Iris pigment epithelial cell (primary cell): ENCODE measurements at regions not wholly inside any gene's neighbourhood (a gene's known extent, or its start where the extent isn't known, plus 50 kb on each side); places are given as distances from the start of the nearest gene placed in this dataset.
"Not testable (repeated sequence)": the region's sequence is repeated elsewhere in the genome, so short reads cannot be mapped to it uniquely, and the experiment has no call there.

Source experiments
- DNase-seq: peaks from one replicate; pipeline ENCODE4 v3.0.0-alpha.2; 2011; ENCODE audit warnings: low read depth

- DNase-seq = not testable (repeated sequence)
Observed at GRCh38 chr4:3589946-3590924, 58.0 kb upstream of the LRPAP1 start.

DNA sequence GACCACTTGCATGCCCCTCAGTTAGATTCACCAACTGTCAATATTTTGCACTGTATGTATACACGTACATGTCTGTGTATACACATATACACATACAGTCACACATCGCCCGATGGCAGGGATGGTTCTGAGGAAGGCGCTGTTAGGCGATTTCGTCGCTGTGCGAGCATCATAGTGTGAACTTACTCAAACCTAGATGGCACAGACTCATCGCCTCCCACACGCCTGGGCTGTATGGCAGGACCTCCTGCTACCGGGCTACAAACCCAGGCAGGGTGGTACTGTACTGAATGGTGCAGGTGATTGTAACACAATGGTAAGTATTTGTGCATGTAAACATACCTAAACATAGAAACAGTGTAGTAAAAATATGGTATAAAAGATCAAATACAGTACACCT, 57.2 kb upstream of the LRPAP1 start:
- not testable (repeated sequence) for DNase-seq

DNA sequence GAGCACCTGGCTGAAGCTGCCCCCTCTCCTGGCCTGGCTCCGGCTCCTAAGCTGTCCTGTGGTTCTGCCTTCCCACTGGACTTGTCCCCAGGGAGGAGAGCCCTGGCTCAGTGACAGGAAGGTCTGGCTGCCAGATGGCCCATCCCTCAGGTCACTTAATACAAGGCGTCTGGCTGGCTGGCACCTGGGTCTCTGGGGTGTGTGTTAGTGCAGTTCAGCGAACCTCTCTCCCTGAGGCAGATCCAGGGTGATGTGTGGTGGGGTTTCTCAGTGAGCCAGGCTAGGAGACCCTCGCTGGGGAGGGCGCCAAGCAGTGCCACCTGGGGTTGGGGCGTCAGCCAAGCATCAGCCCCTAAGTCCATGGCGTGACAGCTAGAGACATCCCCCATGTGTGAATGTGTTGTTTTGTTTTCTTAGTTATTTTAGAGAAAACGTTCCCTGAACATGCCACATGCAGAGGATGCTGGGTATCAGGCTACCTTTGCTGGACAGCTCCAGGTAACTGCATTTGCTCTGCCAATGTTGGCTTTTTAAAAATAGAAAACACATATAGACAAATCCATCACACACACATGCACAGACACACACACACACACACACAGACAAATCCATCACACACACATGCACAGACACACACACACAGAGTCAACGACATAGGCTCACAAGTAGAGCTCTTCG, 56.4 kb upstream of the LRPAP1 start:
- DNase-seq = not testable (repeated sequence)

DNA sequence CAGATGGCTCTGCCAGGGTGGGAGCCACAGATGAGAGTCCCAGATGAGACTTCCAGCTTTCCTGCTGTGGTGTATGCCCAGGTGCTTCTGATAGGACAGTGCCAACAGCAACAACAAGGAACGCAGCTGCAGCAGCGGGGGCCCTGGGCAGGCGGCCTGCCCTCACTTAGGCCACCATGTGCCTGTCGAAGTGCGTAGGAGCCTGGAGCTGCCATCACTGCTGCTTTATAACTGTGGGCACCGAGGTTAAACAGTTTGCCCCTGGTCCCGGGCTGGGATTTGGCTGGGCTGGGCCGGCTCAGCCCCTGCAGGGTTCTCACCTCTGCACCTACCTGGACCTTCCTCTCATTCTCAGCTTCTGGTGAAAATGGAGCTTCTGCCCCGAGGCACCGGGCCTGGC, 54.4 kb upstream of the LRPAP1 start:
- DNase-seq = not testable (repeated sequence)

GRCh38 chr4:3585567-3585966, 53.3 kb upstream of the LRPAP1 start:
- DNase-seq = peak; percentile 12

- no peak for DNase-seq
Observed at GRCh38 chr4:3582091-3582475, 49.9 kb upstream of the LRPAP1 start.
